HS-5 (cell line): ENCODE measurements at regions not wholly inside any gene's neighbourhood (a gene's known extent, or its start where the extent isn't known, plus 50 kb on each side); places are given as distances from the start of the nearest gene placed in this dataset.
"Not testable (repeated sequence)": the region's sequence is repeated elsewhere in the genome, so short reads cannot be mapped to it uniquely, and the experiment has no call there.

Experiments
- DNase-seq: peaks from one replicate; pipeline ENCODE4 v3.0.0-alpha.2; 2012; ENCODE audit warnings: low read depth

DNA sequence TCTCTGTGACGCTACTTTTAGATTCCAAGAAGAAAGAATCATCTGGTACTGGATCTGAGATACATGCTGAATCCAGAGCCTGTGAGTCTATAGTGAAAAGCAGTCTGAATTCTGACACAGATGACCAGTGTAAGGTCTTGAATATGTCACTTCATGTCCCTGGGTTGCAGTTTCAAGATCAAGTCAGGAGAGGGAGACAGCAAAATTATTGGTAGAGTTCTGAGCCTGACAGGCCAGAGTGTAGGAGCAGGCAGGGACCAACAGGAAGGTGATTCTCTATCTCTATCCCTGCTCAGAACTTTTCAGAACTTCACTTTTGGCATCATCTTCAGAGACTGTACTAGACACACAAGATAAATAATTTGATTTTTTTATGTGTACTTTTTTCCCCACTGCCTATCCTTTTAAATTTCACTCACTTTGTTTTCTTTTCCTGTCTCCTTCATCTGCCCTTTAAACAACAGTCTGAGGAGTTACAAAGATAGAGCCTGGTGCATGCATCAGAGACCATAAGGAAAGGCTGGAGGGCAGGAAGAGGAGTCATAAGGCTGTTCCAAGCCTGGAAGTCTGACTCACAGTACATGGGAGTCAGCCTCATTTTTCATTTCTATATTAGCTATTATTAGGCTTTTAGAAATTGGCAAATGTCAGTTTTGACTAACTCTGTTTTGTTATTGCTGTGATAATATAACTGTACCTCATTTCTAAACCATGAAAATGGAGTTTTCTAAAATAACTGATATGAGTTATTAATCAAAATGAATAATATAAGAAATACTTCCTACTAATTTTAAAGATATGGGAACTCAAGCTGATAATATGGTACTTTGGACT, 120.2 kb upstream of the TMEM229A start:
- DNase-seq: no peak

DNA sequence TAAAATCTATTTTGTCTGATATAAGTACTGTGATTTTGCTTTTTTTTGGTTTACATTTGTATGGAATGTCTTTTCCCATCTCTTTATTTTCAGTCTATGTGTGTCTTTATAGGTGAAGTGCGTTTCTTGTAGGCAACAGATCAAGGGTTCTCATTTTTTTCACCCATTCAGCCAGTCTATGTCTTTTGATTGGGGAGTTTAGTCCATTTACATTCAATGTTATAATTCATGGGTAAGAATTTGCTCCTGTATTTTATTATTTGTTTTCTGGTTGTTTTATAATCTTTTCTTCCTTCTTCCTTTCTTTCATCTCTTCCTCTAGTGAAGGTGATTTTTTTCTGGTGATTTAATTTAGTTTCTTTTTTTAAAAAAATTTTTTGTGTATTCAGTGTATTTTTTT, 104.8 kb upstream of the TMEM229A start:
- no peak for DNase-seq

DNA sequence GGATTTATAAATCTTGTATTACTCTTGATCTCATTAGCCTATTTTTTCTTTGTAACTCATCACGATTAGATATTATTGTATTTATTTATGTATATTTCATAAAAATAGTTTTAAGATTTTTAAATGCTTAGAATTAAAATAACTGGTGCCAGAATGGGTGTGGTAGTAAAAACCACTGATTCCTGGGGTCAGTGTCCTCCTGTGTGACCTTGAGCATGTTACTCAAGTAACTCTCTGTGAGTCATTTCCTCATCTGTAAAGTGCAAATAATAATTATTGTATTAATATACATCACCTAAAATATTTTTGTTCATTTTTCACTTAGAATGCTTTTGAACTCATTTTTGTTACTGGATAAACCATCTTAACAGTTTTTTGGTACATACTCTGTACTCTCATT, 91.3 kb upstream of the TMEM229A start:
- DNase-seq: no peak

DNA sequence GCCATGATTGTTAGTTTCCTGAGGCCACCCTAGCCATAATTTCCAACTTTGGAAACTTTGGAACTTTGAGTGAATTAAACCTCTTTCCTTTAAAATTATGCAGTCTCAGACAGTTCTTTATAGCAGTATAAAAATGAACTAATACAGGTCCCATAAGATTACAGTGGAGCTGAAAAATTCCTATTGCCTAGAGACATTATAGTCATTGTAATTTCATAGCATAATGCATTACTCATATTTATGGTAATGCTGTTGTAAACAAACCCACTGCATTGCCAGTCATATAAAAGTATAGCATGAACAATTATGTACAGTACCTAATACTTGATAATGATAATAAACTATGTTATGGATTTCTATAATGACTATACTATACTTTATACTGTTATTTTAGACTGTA, 88.0 kb upstream of the TMEM229A start:
- no peak for DNase-seq

DNA sequence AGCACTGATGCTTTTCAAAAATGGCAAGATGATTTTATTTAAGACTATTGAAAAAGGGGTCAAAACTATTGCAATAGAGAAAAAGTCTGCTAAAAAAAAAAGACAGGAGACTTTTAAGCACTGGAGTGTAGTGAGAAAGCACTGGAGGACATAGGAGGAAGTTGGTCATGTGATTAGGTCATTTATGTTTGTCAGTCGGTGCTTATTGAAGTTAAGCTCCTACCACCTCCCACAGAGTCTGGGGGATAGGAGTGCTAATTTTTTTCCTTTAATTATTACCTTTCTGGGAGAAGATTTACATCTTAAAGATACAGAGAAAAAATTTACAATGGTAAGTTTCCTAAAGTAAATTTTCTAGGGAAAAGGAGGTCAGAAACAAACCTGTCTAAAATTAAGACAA, 80.2 kb upstream of the TMEM229A start:
- no peak for DNase-seq

DNA sequence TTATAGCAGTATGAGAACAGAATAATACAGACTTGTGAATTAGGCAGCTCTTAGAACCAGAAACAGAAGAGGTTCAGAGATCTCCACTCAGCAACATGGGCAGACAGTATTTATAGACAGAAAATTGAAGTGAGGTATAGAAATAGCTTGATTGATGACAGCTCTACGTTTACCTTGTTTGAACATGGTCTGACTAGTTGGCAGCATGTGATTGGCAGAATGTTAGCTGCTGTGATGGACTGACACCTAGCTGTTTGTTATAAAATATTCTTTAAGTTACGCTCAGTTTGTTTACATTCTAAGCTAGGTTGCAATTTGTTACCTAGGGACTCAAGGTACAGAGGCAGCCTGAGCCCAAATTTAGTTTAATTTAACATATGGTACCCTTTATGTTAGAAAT, 73.7 kb upstream of the TMEM229A start:
- DNase-seq: no peak

DNA sequence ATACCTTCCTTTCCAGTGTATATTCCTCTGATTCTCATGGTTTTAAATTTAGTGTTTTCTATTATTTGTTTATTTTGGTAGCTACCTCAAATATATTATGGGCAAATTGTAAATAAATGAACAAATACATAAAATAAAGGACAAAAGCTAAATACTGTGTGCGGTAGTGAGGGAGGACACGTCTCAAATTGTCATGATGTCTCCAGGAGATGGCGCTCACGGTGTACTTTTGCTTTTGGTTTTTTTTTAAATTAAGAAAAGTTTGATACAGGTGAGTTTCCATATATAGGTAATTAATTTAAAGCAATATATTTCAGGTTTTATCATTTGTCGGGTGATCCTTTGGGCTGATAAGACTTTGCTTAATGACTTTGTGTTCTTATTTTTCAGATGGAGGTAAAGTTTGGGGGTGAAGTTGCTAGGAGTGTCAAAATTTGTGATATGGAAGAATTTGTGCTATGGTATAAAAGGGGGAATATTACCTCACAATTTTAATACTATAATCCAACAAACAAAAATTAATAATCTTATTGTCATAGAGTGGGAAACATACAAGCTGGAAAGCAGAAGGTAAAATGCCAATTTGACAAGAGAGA, 68.4 kb upstream of the TMEM229A start:
- no peak for DNase-seq

DNA sequence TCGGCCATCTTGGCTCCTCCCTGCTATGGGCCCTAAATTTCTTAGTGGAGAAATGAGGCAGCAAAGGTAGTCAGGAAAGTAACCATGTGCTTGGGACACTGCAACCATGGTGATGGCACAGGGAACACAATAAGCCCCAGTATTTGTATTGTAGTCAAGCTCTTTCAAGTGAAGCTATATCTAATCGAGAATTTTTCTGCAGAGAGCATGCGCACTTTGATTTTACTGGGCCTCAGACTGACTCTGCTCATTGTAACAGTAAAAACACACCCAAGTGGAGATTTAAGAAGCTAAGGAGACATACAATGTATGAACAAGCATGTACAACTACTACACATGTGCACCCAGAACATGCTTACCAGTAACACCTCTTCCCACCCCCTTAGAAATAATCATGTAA, 67.3 kb upstream of the TMEM229A start:
- DNase-seq: no peak

DNA sequence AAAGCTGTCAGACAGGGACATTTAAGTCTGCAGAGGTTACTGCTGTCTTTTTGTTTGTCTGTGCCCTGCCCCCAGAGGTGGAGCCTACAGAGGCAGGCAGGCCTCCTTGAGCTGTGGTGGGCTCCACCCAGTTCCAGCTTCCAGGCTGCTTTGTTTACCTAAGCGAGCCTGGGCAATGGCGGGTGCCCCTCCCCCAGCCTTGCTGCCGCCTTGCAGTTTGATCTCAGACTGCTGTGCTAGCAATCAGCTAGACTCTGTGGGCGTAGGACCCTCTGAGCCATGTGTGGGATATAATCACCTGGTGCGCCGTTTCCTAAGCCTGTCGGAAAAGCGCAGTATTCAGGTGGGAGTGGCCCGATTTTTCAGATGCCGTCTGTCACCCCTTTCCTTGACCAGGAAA, 66.7 kb upstream of the TMEM229A start:
- not testable (repeated sequence) for DNase-seq

DNA sequence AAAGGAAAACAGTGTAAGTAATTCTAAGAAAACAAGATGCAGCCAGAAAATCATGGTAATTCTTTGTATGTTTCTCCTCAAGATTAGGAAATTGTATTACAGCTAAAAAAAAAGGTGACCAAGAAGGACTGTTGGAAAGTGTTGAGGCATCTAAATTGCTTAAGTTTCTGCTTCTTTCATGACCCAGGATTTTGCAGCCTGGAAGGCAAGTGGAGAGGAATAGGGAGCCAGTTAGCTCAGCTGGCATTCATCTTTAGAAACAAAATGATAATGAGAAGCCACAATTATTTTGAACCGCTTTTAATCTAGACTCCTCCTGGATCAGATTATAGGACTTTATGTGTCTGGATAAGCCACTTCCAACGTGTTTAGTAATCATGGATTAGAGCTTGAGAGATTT, 56.8 kb upstream of the TMEM229A start:
- no peak for DNase-seq

DNA sequence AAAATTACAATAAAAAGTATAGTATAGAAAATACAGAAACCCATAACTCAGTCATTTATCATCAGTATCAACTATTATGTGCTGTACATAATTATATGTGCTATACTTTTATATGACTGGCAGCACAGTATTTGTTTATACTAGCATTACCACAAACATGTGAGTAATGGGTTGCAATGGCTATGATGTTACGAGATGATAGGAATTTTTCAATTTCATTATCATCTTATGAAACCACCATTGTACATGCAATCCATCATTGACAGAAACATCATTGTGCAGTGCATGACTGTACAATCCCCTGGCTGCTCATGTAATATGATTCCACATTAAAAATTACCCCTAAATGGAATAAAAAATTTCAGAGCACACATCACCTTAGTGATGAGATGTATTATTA, 55.7 kb upstream of the TMEM229A start:
- DNase-seq: no peak

DNA sequence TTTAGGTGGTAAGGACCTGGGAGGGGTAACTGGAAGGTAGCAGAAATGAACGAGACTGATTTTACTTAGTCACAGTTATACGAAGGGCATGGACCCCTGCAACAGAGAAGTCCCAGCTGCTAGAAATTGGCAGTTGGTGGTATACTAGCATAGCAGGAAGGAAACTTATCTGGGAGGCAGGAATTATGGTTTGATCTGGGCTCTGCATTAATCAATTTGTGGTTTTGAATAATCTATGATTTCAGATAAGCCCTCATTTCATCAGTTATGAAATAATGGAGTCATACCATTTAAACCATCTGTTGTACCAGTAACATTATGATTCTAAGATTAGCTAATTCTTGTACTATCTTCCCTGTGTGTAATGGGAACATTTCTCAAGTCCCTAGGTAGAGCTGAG, 54.0 kb upstream of the TMEM229A start:
- DNase-seq: no peak

DNA sequence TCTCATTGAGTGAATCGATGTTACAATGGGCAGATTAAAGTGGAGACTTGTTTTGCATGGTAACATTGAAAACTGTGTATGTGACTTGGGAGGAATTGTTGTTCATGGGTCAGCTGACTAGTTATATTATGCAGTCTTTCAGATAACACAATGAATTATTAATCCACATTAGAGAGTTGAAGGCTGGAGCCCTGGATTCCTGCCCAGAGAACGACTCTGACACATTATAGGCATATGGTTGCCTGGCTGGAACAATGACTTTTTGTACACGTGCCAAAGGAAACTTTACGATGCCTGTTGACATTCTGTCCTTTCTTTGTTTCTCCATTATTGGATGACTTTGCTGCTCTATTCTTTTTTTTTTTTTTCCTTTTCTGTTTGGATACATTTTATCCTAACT, 52.3 kb upstream of the TMEM229A start:
- no peak for DNase-seq

DNA sequence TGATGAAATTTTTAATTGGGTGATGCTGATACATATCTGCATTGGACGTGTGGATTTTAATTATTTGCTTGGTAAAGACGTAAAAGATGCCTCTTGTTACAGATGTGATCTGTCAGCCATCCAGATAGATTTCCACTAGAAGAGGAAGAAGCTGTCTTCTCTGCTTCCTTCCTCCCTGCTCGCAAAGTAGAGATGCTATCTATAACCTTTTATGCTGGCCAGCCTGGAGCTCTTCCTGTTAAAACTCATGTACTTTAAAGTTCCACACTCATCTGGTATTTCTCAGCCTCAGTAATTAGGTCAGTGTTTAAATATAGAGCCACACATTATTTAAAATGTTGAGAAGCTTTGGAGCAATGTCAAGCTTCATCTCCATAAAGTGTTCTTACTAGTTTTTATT, 51.2 kb upstream of the TMEM229A start:
- no peak for DNase-seq
